ENCODE measurements at regions not wholly inside any gene's neighbourhood (a gene's known extent, or its start where the extent isn't known, plus 50 kb on each side); places are given as distances from the start of the nearest gene placed in this dataset.
A peak's percentile ranks its signal among the peaks of the same experiment; 100 is the strongest.

DNA sequence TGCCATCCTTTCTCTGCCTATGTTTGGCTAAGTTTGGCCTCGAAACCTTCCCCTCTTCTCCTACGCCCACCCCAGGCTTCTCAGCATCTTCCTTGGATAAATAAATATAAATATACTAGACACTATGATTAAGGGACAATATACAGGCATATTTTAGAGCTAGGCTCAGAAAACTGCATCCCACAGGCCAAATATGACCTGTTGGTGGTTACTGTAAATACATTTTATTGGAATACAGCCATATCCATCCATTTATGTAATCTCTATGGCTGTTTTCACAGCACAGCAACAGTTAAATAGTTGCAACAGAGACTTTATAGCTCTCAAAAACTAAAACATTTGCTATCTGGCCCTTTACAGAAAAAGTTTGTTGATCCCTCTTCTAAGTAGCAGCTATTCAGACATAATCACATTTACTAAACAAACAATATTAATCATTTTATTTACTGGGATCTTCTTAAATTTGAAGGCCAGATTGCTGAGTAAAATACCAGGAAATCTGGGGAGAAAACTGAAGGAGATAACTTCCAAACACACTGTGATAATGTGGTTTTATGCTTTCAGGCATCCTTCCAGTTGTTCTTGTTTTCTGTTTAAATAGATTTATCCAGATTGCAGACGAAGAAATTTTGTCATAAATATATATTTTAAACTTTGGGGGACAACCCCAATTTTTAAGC lies 269.7 kb upstream of the THRB start:
- H3K4me1 ChIP-seq = no peaks in the 10 kb centered on the region
- intact Hi-C loops (cut with DNase I) = no loop called here
- no peaks in the 10 kb centered on the region for H3K27me3 ChIP-seq
- TF ChIP-seq, protein P1, sequence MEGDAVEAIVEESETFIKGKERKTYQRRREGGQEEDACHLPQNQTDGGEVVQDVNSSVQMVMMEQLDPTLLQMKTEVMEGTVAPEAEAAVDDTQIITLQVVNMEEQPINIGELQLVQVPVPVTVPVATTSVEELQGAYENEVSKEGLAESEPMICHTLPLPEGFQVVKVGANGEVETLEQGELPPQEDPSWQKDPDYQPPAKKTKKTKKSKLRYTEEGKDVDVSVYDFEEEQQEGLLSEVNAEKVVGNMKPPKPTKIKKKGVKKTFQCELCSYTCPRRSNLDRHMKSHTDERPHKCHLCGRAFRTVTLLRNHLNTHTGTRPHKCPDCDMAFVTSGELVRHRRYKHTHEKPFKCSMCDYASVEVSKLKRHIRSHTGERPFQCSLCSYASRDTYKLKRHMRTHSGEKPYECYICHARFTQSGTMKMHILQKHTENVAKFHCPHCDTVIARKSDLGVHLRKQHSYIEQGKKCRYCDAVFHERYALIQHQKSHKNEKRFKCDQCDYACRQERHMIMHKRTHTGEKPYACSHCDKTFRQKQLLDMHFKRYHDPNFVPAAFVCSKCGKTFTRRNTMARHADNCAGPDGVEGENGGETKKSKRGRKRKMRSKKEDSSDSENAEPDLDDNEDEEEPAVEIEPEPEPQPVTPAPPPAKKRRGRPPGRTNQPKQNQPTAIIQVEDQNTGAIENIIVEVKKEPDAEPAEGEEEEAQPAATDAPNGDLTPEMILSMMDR (IDR thresholded peaks at IDR 0.05) = no peak
- no peak overlapping the region for H3K27ac ChIP-seq
- H3K36me3 ChIP-seq = no peaks in the 10 kb centered on the region
- DNase-seq (ENCODE audit: low spot score in 2 of 2) = no peak
- H3K4me3 ChIP-seq = no peak overlapping the region
- no peaks in the 10 kb centered on the region for H3K9me3 ChIP-seq

DNA sequence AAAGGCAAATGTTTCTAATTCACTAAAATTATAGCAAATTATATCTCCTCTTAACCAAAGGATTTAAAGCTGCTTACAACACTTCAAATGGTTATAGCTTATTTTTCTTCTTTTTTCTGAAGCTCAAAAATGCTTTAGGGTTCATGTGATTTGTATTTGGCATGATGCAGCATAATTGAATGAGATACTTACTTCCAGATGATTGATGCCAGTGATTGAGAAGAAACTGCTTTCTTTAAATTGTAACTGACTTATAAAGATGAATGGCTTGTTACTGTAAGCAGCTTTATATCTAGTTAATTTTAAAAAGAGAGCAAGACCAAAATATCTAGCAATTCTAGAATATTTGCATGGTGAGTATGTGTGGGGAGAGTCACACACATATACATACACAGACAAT lies 270.7 kb upstream of the THRB start:
- DNase-seq (ENCODE audit: low spot score in 2 of 2) = no peak
- TF ChIP-seq, protein P1 (IDR thresholded peaks at IDR 0.05) = no peak
- H3K9me3 ChIP-seq = no peaks in the 10 kb centered on the region
- intact Hi-C loops (cut with DNase I) = no loop called here
- no peak overlapping the region for H3K27ac ChIP-seq
- H3K36me3 ChIP-seq = no peaks in the 10 kb centered on the region
- no peak overlapping the region for H3K4me3 ChIP-seq
- H3K27me3 ChIP-seq = no peaks in the 10 kb centered on the region
- H3K4me1 ChIP-seq = no peaks in the 10 kb centered on the region

DNA sequence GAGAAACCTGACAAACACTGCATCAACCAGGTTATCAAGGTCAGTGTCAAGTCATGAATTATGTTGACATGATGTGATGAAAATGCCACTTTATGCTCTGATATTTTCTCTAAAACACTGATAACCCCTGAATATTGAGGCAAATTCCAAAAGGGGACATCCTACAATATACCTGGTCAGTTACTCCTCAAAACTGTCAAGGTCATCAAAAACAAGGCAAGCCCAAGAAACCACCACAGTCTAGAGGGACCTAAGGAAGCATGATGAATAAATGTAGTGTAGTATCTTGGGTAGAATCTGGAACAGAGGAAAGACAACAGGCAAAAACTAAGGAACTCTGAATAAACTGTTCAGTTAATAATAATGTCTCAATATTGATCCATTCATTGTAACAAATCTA lies 275.3 kb upstream of the THRB start:
- Histone ChIP-seq H3K36me3 (no peaks in the 10 kb centered on the region), H3K4me3 (no peak overlapping the region), H3K27me3 (no peaks in the 10 kb centered on the region), H3K4me1 (no peaks in the 10 kb centered on the region), H3K27ac (no peak overlapping the region), H3K9me3 (no peaks in the 10 kb centered on the region)
- TF ChIP-seq, protein P1 (IDR thresholded peaks at IDR 0.05) = no peak
- intact Hi-C loops (cut with DNase I) = loop anchor here (10.0 kb wide), 1 partner anchor 325 kb away; no protein-coding TSS in a partner anchor
- no peak for DNase-seq (ENCODE audit: low spot score in 2 of 2)

DNA sequence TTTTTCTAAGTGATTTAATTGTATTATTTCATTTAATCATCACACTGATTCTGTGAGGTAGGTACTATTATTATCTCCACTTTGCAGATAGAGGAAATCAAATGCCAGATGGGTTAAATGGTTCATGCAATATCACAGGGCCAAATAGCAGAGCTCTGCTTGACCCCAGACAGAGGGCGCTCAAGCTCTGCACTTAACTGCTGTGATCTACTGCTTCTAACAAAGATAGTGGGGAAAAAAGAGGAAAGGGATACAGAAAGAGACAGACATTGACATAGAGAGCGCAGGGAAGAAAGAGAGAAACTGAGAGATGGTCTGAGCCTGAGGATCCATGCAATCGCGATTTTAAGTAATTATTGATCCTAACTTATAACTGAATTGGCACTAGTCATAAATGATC lies 279.1 kb upstream of the THRB start:
- intact Hi-C loops (cut with DNase I) = loop anchor here (2.0 to 10.0 kb wide), 2 partner anchors 321 to 819 kb away; no protein-coding TSS in a partner anchor
- H3K4me3 ChIP-seq = no peak overlapping the region
- H3K27ac ChIP-seq = no peak overlapping the region
- H3K9me3 ChIP-seq = no peaks in the 10 kb centered on the region
- no peaks in the 10 kb centered on the region for H3K27me3 ChIP-seq
- no peaks in the 10 kb centered on the region for H3K4me1 ChIP-seq
- TF ChIP-seq, protein P1 (IDR thresholded peaks at IDR 0.05) = peak; percentile 42 to 71 (median 70)
- H3K36me3 ChIP-seq = no peaks in the 10 kb centered on the region
- DNase-seq (ENCODE audit: low spot score in 2 of 2) = no peak

DNA sequence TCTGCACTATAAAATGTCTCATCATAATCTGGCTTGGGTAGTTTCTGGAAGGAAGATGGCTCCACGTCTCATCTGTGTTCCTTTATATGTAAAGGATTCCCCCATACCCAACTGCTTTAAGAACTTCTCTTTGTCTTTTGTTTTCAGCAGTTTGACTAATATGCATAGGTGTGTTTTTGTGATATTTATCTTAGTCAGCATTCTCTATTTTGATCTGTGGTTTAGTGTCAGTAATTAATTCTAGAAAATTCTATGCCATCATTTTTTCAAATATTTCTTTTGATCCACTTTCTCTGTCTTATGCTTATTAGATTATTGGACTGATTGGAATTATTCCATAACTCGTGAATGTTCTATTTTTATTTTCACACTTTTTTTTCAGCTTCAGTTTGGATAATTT lies 286.3 kb upstream of the THRB start:
- no peaks in the 10 kb centered on the region for H3K36me3 ChIP-seq
- H3K27me3 ChIP-seq = no peaks in the 10 kb centered on the region
- TF ChIP-seq, protein P1 (IDR thresholded peaks at IDR 0.05) = no peak
- intact Hi-C loops (cut with DNase I) = no loop called here
- DNase-seq (ENCODE audit: low spot score in 2 of 2) = no peak
- no peak overlapping the region for H3K4me3 ChIP-seq
- H3K4me1 ChIP-seq = no peaks in the 10 kb centered on the region
- no peak overlapping the region for H3K27ac ChIP-seq
- peaks cover 7 to 16% of the 10 kb centered on the region in 2 donors for H3K9me3 ChIP-seq

Measured in ascending aorta (tissue), 2 donors.